H1 (cell line): ENCODE measurements at regions not wholly inside any gene's neighbourhood (a gene's known extent, or its start where the extent isn't known, plus 50 kb on each side); places are given as distances from the start of the nearest gene placed in this dataset.
"Not testable (repeated sequence)": the region's sequence is repeated elsewhere in the genome, so short reads cannot be mapped to it uniquely, and the experiment has no call there.

ENCODE experiments used
- CTCF ChIA-PET: fragments of 300-600 bp; sonication (Branson Sonifier 250); formaldehyde crosslinking; loops from one replicate; lab custom pipeline; 2021; ENCODE audit not compliant: partially characterized antibody; lab: Charles Lee
- POLR2A ChIA-PET: fragments of 300-600 bp; sonication (Branson Sonifier 250); formaldehyde crosslinking; loops from one replicate; lab custom pipeline; 2021; ENCODE audit warnings: inconsistent platforms; ENCODE audit not compliant: partially characterized antibody; lab: Charles Lee
- DNase-seq, 2 experiments: peaks; one replicate each; pipeline versions ENCODE4 v3.0.0 to v3.0.0-alpha.2; 2010 to 2022; ENCODE audit warnings: low spot score in 2 of 2, low read depth in 1 of 2, mixed read lengths in 1 of 2
- FAIRE-seq: peaks from 2 replicates; lab custom pipeline; 2011; peaks lifted over from hg19 to GRCh38; lab: Jason Lieb, UNC
- H2AFZ ChIP-seq: 2 replicates; pipeline ENCODE4 v1.8.1; 2012; ENCODE audit warnings: low read length, inconsistent platforms
- H2AK5ac ChIP-seq: 2 replicates; pipeline ENCODE4 v1.6.1; 2013; ENCODE audit warnings: low read depth, low read length
- H2BK120ac ChIP-seq: replicated peaks from 2 replicates; pipeline ENCODE3; 2013; ENCODE audit warnings: low read depth, low read length, inconsistent platforms
- H2BK12ac ChIP-seq: 2 replicates; pipeline ENCODE4 v1.6.1; 2013; ENCODE audit warnings: low read depth, low read length
- H2BK15ac ChIP-seq: 2 replicates; pipeline ENCODE4 v1.6.1; 2013; ENCODE audit warnings: low read length
- H2BK20ac ChIP-seq: 2 replicates; pipeline ENCODE4 v1.6.1; 2013; ENCODE audit warnings: low read length
- H2BK5ac ChIP-seq: 2 replicates; pipeline ENCODE4 v1.6.1; 2013; ENCODE audit warnings: low read depth, low read length
- H3K14ac ChIP-seq: 2 replicates; pipeline ENCODE4 v1.6.1; 2013; ENCODE audit warnings: inconsistent platforms; ENCODE audit not compliant: insufficient read length
- H3K18ac ChIP-seq: 2 replicates; pipeline ENCODE4 v1.6.1; 2013; ENCODE audit warnings: low read length; ENCODE audit errors: extremely low read depth
- H3K23ac ChIP-seq: 2 replicates; pipeline ENCODE4 v1.6.1; 2013; ENCODE audit warnings: inconsistent platforms; ENCODE audit not compliant: insufficient read length
- H3K23me2 ChIP-seq: 2 replicates; pipeline ENCODE4 v1.6.1; 2013; ENCODE audit warnings: low read depth, low read length
- H3K27ac ChIP-seq: 2 replicates; pipeline ENCODE4 v1.6.1; 2011; ENCODE audit warnings: low read depth, low read length, inconsistent platforms
- H3K27me3 ChIP-seq, 4 experiments: replicated peaks in 1 of 4; 1 replicate in 1 of 4; 2 replicates in 3 of 4; pipeline versions ENCODE4 v1.6.1 to v1.8.1; 2011 to 2013; ENCODE audit warnings: low read length in 3 of 4, mild to moderate bottlenecking in 3 of 4, inconsistent platforms in 2 of 4, mixed read lengths in 2 of 4, moderate library complexity in 1 of 4; ENCODE audit not compliant: control insufficient read depth in 3 of 4, insufficient read depth in 3 of 4; ENCODE audit errors: extremely low read depth in 1 of 4
- H3K36me3 ChIP-seq, 4 experiments: 2 replicates each; pipeline versions ENCODE4 v1.6.1 to v1.8.1; 2011 to 2013; ENCODE audit warnings: mild to moderate bottlenecking in 4 of 4, low read length in 3 of 4, moderate library complexity in 2 of 4, control low read depth in 1 of 4, inconsistent platforms in 1 of 4; ENCODE audit not compliant: insufficient read depth in 4 of 4, control insufficient read depth in 2 of 4
- H3K4ac ChIP-seq: replicated peaks from 2 replicates; pipeline ENCODE3; 2013; ENCODE audit warnings: low read length, low read depth, mixed read lengths, inconsistent platforms; ENCODE audit not compliant: insufficient read length
- H3K4me1 ChIP-seq, 4 experiments: replicated peaks in 1 of 4; 1 replicate in 1 of 4; 2 replicates in 3 of 4; pipeline versions ENCODE4 v1.6.1 to v1.8.1; 2011 to 2013; ENCODE audit warnings: low read length in 3 of 4, inconsistent platforms in 2 of 4, mixed read lengths in 1 of 4; ENCODE audit not compliant: insufficient read depth in 4 of 4, control insufficient read depth in 3 of 4
- H3K4me2 ChIP-seq, 2 experiments: 2 replicates each; pipeline versions ENCODE4 v1.6.1 to v1.8.1; 2011 to 2013; ENCODE audit warnings: low read depth in 2 of 2, low read length in 2 of 2, control low read depth in 1 of 2, inconsistent platforms in 1 of 2, mild to moderate bottlenecking in 1 of 2; ENCODE audit not compliant: insufficient read depth in 1 of 2
- H3K4me3 ChIP-seq, 4 experiments: fragments of 200-600, 300-600 bp in 1 of 4; sonication (generic), shearing (Covaris generic), sonication (Bioruptor Twin) in 1 of 4; 2 replicates each; pipeline versions ENCODE4 v1.5.1 to v1.8.1; 2011 to 2016; ENCODE audit warnings: low read length in 4 of 4, low read depth in 3 of 4, control low read depth in 2 of 4, inconsistent platforms in 2 of 4, mild to moderate bottlenecking in 2 of 4, mixed read lengths in 1 of 4, moderate library complexity in 1 of 4; ENCODE audit not compliant: insufficient read depth in 2 of 4; ENCODE audit errors: extremely low read depth in 1 of 4
- H3K56ac ChIP-seq: replicated peaks from 2 replicates; pipeline ENCODE3; 2013; ENCODE audit warnings: low read depth, mild to moderate bottlenecking, mixed read lengths, low read length, inconsistent platforms; ENCODE audit not compliant: insufficient read length
- H3K79me1 ChIP-seq: 2 replicates; pipeline ENCODE4 v1.6.1; 2013; ENCODE audit warnings: low read depth, low read length, control low read depth
- H3K79me2 ChIP-seq, 2 experiments: 2 replicates each; pipeline versions ENCODE4 v1.6.1 to v1.8.1; 2012 to 2013; ENCODE audit warnings: low read length in 2 of 2, mild to moderate bottlenecking in 2 of 2, inconsistent platforms in 1 of 2; ENCODE audit not compliant: insufficient read depth in 2 of 2, control insufficient read depth in 1 of 2
- H3K9ac ChIP-seq, 4 experiments: replicated peaks in 1 of 4; 1 replicate in 1 of 4; 2 replicates in 3 of 4; pipeline versions ENCODE4 v1.6.1 to v1.8.1; 2011 to 2013; ENCODE audit warnings: low read depth in 3 of 4, low read length in 3 of 4, control low read depth in 2 of 4, mild to moderate bottlenecking in 2 of 4, moderate library complexity in 2 of 4, inconsistent platforms in 1 of 4; ENCODE audit errors: extremely low read depth in 1 of 4
- H3K9me3 ChIP-seq, 2 experiments: 2 replicates each; pipeline versions ENCODE4 v1.6.1 to v1.8.1; 2012 to 2013; ENCODE audit warnings: mild to moderate bottlenecking in 2 of 2, moderate library complexity in 2 of 2, control low read depth in 1 of 2, inconsistent platforms in 1 of 2, low read depth in 1 of 2, low read length in 1 of 2, mixed read lengths in 1 of 2; ENCODE audit not compliant: insufficient read depth in 2 of 2
- H4K20me1 ChIP-seq, 2 experiments: replicated peaks in 1 of 2; 2 replicates each; pipeline versions ENCODE3 to v1.8.1; 2011 to 2013; ENCODE audit warnings: inconsistent platforms in 2 of 2, low read length in 2 of 2, mild to moderate bottlenecking in 1 of 2; ENCODE audit not compliant: insufficient read depth in 2 of 2, control insufficient read depth in 1 of 2
- H4K5ac ChIP-seq: 2 replicates; pipeline ENCODE4 v1.6.1; 2013; ENCODE audit warnings: low read length, low read depth, mixed read lengths, inconsistent platforms; ENCODE audit not compliant: insufficient read length
- H4K8ac ChIP-seq: 2 replicates; pipeline ENCODE4 v1.8.0; 2013; ENCODE audit warnings: mild to moderate bottlenecking, moderate library complexity, low read length, inconsistent platforms; ENCODE audit not compliant: insufficient read depth; ENCODE audit errors: extremely low read depth
- H4K91ac ChIP-seq: replicated peaks from 2 replicates; pipeline ENCODE3; 2013; ENCODE audit warnings: low read length, mixed read lengths, inconsistent platforms; ENCODE audit not compliant: insufficient read length
- WGBS, 2 experiments: shearing (Covaris generic) in 1 of 2; methylation state at CpG; one replicate each; pipeline versions ENCODE4 v1.1.6 to v1.1.7; 2013 to 2015; ENCODE audit warnings: low lambda C conversion rate in 2 of 2, mixed read lengths in 2 of 2, inconsistent platforms in 1 of 2, low coverage in 1 of 2, missing lambda C conversion rate in 1 of 2; ENCODE audit not compliant: insufficient replicate concordance in 2 of 2, insufficient coverage in 1 of 2, insufficient read length in 1 of 2; ENCODE audit errors: extremely low coverage in 1 of 2, missing lambda C conversion rate in 1 of 2; 5-methylcytosine and 5-hydroxymethylcytosine counted together

DNA sequence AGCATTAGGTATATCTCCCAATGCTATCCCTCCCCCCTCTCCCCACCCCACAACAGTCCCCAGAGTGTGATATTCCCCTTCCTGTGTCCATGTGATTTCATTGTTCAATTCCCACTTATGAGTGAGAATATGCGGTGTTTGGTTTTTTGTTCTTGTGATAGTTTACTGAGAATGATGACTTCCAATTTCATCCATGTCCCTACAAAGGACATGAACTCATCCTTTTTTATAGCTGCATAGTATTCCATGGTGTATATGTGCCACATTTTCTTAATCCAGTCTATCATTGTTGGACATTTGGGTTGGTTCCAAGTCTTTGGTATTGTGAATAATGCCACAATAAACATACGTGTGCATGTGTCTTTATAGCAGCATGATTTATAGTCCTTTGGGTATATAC is 194.6 kb upstream of the WSB1 start:
- DNase-seq, H3K23me2 ChIP-seq, H3K9ac ChIP-seq, H3K27me3 ChIP-seq, H2AFZ ChIP-seq, H2BK120ac ChIP-seq, H4K20me1 ChIP-seq, FAIRE-seq, H3K4me3 ChIP-seq, H2BK20ac ChIP-seq, H2BK12ac ChIP-seq, H2BK15ac ChIP-seq, H3K79me2 ChIP-seq, H4K91ac ChIP-seq, H3K56ac ChIP-seq, H3K23ac ChIP-seq, H3K79me1 ChIP-seq, H4K8ac ChIP-seq, H3K4me2 ChIP-seq, H2BK5ac ChIP-seq, H2AK5ac ChIP-seq, POLR2A ChIA-PET, CTCF ChIA-PET, H3K36me3 ChIP-seq, H3K9me3 ChIP-seq, H3K27ac ChIP-seq, H3K4me1 ChIP-seq, H3K4ac ChIP-seq, H3K14ac ChIP-seq, H3K18ac ChIP-seq, H4K5ac ChIP-seq: not testable (repeated sequence)
- WGBS, 2 experiments, result 83% methylated on average over 2 of the region's 2 CpGs; no CpG with 5 or more reads in 1 of the 2 experiments

DNA sequence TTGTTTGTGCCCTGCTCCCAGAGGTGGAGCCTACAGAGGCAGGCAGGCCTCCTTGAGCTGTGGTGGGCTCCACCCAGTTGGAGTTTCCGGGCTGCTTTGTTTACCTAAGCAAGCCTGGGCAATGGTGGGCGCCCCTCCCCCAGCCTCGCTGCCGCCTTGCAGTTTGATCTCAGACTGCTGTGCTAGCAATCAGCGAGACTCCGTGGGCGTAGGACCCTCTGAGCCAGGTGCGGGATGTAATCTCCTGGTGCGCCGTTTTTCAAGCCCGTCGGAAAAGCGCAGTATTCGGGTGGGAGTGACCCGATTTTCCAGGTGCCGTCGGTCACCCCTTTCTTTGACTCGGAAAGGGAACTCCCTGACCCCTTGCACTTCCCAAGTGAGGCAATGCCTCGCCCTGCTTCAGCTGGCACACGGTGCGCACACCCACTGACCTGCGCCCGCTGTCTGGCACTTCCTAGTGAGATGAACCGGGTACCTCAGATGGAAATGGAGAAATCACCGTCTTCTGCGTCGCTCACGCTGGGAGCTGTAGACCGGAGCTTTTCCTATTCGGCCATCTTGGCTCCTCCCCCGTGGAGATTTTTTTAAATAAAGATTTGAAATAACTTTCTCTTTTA is 189.2 kb upstream of the WSB1 start:
- POLR2A ChIA-PET, result not testable (repeated sequence)
- 91% methylated on average over 19 of the region's 31 CpGs; no CpG with 5 or more reads in 1 of the 2 experiments for WGBS, 2 experiments

More for the DNA sequence above, 189.2 kb upstream of the WSB1 start:
- H2AK5ac ChIP-seq, H3K27ac ChIP-seq, H3K36me3 ChIP-seq, H4K5ac ChIP-seq, H3K4me2 ChIP-seq, H4K20me1 ChIP-seq, H2BK12ac ChIP-seq, H3K27me3 ChIP-seq, H4K91ac ChIP-seq, H3K4me1 ChIP-seq, H3K23ac ChIP-seq, H3K79me1 ChIP-seq, H3K79me2 ChIP-seq, H4K8ac ChIP-seq, H3K18ac ChIP-seq, CTCF ChIA-PET, H3K4me3 ChIP-seq, H2BK20ac ChIP-seq, H3K56ac ChIP-seq, H3K9ac ChIP-seq, DNase-seq, H2AFZ ChIP-seq, H2BK120ac ChIP-seq, H3K4ac ChIP-seq, FAIRE-seq, H3K23me2 ChIP-seq, H2BK15ac ChIP-seq, H2BK5ac ChIP-seq, H3K14ac ChIP-seq: not testable (repeated sequence)
- peaks cover 25 to 27% of the 10 kb centered on the region in 2 experiments for H3K9me3 ChIP-seq
